Astrocyte (in vitro differentiated cells and primary cell): ENCODE measurements at regions not wholly inside any gene's neighbourhood (a gene's known extent, or its start where the extent isn't known, plus 50 kb on each side); places are given as distances from the start of the nearest gene placed in this dataset.

Experiments used
- DNase-seq: peaks from one replicate; pipeline ENCODE4 v3.0.0-alpha.2; 2010; ENCODE audit warnings: low read depth
- FAIRE-seq: peaks from 2 replicates; lab custom pipeline; 2011; peaks lifted over from hg19 to GRCh38; lab: Jason Lieb, UNC
- H2AFZ ChIP-seq: 2 replicates; pipeline ENCODE4 v1.6.0; 2012; ENCODE audit warnings: low read depth, low read length, inconsistent platforms
- H3K27ac ChIP-seq: 2 replicates; pipeline ENCODE4 v1.5.1; 2011; ENCODE audit warnings: low read depth, low read length, inconsistent platforms
- H3K27me3 ChIP-seq: 2 replicates; pipeline ENCODE4 v1.6.0; 2011; ENCODE audit warnings: low read length, inconsistent platforms; ENCODE audit not compliant: insufficient read depth
- H3K36me3 ChIP-seq: 2 replicates; pipeline ENCODE4 v1.5.1; 2011; ENCODE audit warnings: low read length, inconsistent platforms; ENCODE audit not compliant: insufficient read depth
- H3K4me1 ChIP-seq: 2 replicates; pipeline ENCODE4 v1.5.1; 2011; ENCODE audit warnings: low read length, inconsistent platforms; ENCODE audit not compliant: insufficient read depth
- H3K4me2 ChIP-seq: 2 replicates; pipeline ENCODE4 v1.6.0; 2012; ENCODE audit warnings: low read length, inconsistent platforms
- H3K4me3 ChIP-seq: 2 replicates; pipeline ENCODE4 v1.5.1; 2011; ENCODE audit warnings: low read depth, mild to moderate bottlenecking, low read length, inconsistent platforms; ENCODE audit not compliant: insufficient read depth
- H3K79me2 ChIP-seq: 2 replicates; pipeline ENCODE4 v1.6.0; 2012; ENCODE audit warnings: mild to moderate bottlenecking, low read length, inconsistent platforms; ENCODE audit not compliant: insufficient read depth
- H3K9ac ChIP-seq: 2 replicates; pipeline ENCODE4 v1.6.0; 2012; ENCODE audit warnings: mild to moderate bottlenecking, low read length, inconsistent platforms
- H3K9me3 ChIP-seq: 2 replicates; pipeline ENCODE4 v1.5.1; 2012; ENCODE audit warnings: low read depth, mild to moderate bottlenecking, low read length, inconsistent platforms; ENCODE audit not compliant: insufficient read depth
- H4K20me1 ChIP-seq: 2 replicates; pipeline ENCODE4 v1.6.0; 2012; ENCODE audit warnings: low read length, inconsistent platforms; ENCODE audit not compliant: insufficient read depth
- H3K27ac Mint-ChIP-seq: one replicate; pipeline ENCODE4 v1.8.0; 2021; ENCODE audit warnings: mild to moderate bottlenecking, mixed read lengths; ENCODE audit not compliant: unreplicated experiment
- H3K27me3 Mint-ChIP-seq: one replicate; pipeline ENCODE4 v1.8.0; 2021; ENCODE audit warnings: low read depth, mixed read lengths; ENCODE audit not compliant: unreplicated experiment
- H3K36me3 Mint-ChIP-seq: one replicate; pipeline ENCODE4 v1.8.0; 2021; ENCODE audit warnings: low read depth, mixed read lengths; ENCODE audit not compliant: unreplicated experiment
- H3K4me1 Mint-ChIP-seq: one replicate; pipeline ENCODE4 v1.8.0; 2021; ENCODE audit warnings: low read depth, mixed read lengths; ENCODE audit not compliant: unreplicated experiment
- H3K4me3 Mint-ChIP-seq: one replicate; pipeline ENCODE4 v1.8.0; 2021; ENCODE audit warnings: mild to moderate bottlenecking, moderate library complexity, mixed read lengths; ENCODE audit not compliant: unreplicated experiment
- H3K9me3 Mint-ChIP-seq: one replicate; pipeline ENCODE4 v1.8.0; 2021; ENCODE audit warnings: mild to moderate bottlenecking, mixed read lengths; ENCODE audit not compliant: unreplicated experiment
- CTCF ChIP-seq: IDR thresholded peaks from 2 replicates; pipeline ENCODE4 v1.5.1; 2011; ENCODE audit warnings: low read depth, mild to moderate bottlenecking, inconsistent platforms, low read length, moderate library complexity; ENCODE audit not compliant: insufficient read depth
- EZH2 ChIP-seq: IDR thresholded peaks from 2 replicates; pipeline ENCODE4 v1.6.1; 2012; ENCODE audit warnings: mild to moderate bottlenecking, low read length, inconsistent platforms; ENCODE audit not compliant: insufficient read depth

DNA sequence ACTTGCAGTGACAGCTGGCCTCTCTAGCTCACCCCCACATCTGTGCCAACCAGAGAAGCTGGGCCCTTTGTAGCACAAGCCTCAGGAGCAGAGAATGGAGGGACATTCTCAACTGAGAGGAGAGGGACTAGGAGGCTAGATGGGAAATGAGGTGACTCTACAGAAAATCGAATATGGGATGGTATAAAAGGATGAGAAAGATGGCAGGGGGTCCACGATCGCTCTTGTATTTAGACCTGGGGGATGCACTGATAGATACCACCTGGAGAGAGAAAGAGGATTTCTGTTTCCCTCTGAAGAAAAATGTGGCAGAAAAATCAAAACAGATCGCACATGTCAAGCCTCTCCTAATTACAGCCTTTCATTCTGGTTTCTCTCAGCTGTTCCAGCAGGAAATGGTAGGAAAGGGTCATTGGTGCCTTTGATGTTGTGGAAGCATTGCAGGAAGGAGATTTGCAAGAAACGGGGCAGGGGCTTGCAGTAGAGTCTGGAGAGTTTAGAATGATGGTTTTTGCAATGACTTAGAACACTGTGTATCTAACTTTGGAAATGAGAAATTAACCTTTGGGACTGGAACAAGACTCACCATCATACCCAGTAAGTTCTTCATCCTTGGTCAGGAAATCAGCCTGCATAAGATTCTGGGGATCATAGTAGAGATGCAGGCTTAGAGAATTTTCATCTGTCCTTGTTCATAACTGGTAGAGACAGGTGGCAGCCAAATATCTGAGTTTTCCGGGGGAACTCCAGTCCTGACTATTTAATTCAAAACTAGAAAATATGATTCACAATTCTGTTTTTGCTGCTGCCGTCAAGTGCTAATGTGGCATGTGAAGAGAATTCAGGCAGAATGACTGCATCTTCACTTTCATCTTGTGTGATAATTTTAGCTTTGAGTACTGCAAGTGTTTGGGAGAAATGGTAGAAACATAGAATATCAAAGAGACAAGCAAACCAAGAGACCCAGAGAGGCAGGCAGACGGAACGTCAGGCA lies 98.8 kb downstream of the DAD1 start:
- TF ChIP-seq CTCF = no peak
- no peak for TF ChIP-seq EZH2
- Mint-ChIP-seq H3K4me3 (no peak overlapping the region), H3K9me3 (peaks cover 2% of the 10 kb centered on the region), H3K4me1 (peaks cover 14% of the 10 kb centered on the region), H3K36me3 (peaks cover 1% of the 10 kb centered on the region), H3K27me3 (peaks cover 39% of the 10 kb centered on the region), H3K27ac (no peak overlapping the region)
- no peak overlapping the region for H3K27ac ChIP-seq
- H2AFZ ChIP-seq = no peak overlapping the region
- no peak overlapping the region for H3K4me2 ChIP-seq
- no peaks in the 10 kb centered on the region for H3K9me3 ChIP-seq
- FAIRE-seq (no peak), DNase-seq (no peak)
- H4K20me1 ChIP-seq = no peaks in the 10 kb centered on the region
- H3K4me3 ChIP-seq = no peak overlapping the region
- H3K36me3 ChIP-seq = no peaks in the 10 kb centered on the region
- H3K9ac ChIP-seq = no peak overlapping the region
- peaks cover 20% of the 10 kb centered on the region for H3K27me3 ChIP-seq
- peaks cover 2% of the 10 kb centered on the region for H3K4me1 ChIP-seq
- H3K79me2 ChIP-seq = no peaks in the 10 kb centered on the region

DNA sequence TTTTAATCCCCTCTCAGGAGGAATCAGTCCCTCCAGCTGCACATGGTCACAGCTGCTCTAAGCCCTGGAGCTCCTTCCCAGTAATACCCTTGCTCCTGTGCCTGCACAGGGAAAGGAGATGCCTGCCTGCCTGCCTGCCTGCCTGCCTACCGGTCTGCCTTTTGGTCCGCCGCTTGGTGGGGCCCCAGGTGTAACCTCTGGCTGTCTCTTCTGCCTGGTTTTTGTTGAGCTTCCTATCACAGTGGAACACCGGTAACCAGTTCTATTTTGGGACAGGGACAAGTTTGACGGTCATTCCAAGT lies 99.8 kb downstream of the DAD1 start:
- no peak overlapping the region for H3K4me3 ChIP-seq
- H3K27ac ChIP-seq = no peak overlapping the region
- FAIRE-seq (no peak), DNase-seq (no peak)
- H3K27me3 ChIP-seq = peaks cover 20% of the 10 kb centered on the region
- peaks cover 39% of the 10 kb centered on the region for H3K27me3 Mint-ChIP-seq
- H3K36me3 Mint-ChIP-seq = peaks cover 1% of the 10 kb centered on the region
- H4K20me1 ChIP-seq = no peaks in the 10 kb centered on the region
- H3K36me3 ChIP-seq = no peaks in the 10 kb centered on the region
- no peaks in the 10 kb centered on the region for H3K79me2 ChIP-seq
- H3K9me3 Mint-ChIP-seq = peaks cover 2% of the 10 kb centered on the region
- no peak overlapping the region for H3K4me2 ChIP-seq
- no peak overlapping the region for H2AFZ ChIP-seq
- no peak overlapping the region for H3K4me3 Mint-ChIP-seq
- H3K9ac ChIP-seq = no peak overlapping the region
- H3K9me3 ChIP-seq = no peaks in the 10 kb centered on the region
- peaks cover 23% of the 10 kb centered on the region for H3K4me1 Mint-ChIP-seq
- H3K4me1 ChIP-seq = peaks cover 9% of the 10 kb centered on the region
- H3K27ac Mint-ChIP-seq = no peak overlapping the region
- no peak for TF ChIP-seq CTCF
- TF ChIP-seq EZH2 = no peak
